PC-9 (cell line): ENCODE measurements at regions not wholly inside any gene's neighbourhood (a gene's known extent, or its start where the extent isn't known, plus 50 kb on each side); places are given as distances from the start of the nearest gene placed in this dataset.

ENCODE experiments used
- BruUV-seq: library from RNA; stranded (reverse); fragments of 400-500 nt; replicated peaks from 2 replicates; lab custom pipeline; 2021; lab: Mats Ljungman, UMichigan
- CTCF ChIA-PET: fragments of 300-600 bp; sonication (Branson Sonifier 250); formaldehyde crosslinking; loops from one replicate; lab custom pipeline; 2022; ENCODE audit warnings: antibody characterized with exemption; lab: Charles Lee
- POLR2A ChIA-PET: fragments of 300-600 bp; sonication (Branson Sonifier 250); formaldehyde crosslinking; loops from one replicate; lab custom pipeline; 2022; ENCODE audit warnings: antibody characterized with exemption; ENCODE audit not compliant: unreplicated experiment; lab: Charles Lee
- DNase-seq, 2 experiments: peaks; one replicate each; pipeline versions ENCODE4 v3.0.0 to v3.0.0-alpha.2; 2015 to 2022; ENCODE audit warnings: mixed read lengths in 1 of 2
- H2AFZ ChIP-seq: fragments of 200-600 bp; sonication (generic); 2 replicates; pipeline ENCODE4 v1.8.1; 2017; ENCODE audit warnings: antibody characterized with exemption
- H3F3A ChIP-seq: fragments of 200-600 bp; sonication (generic); 2 replicates; pipeline ENCODE4 v1.8.1; 2017; ENCODE audit warnings: antibody characterized with exemption, mild to moderate bottlenecking, low read depth; ENCODE audit not compliant: insufficient read depth
- H3K27ac ChIP-seq: fragments of 200-600 bp; sonication (generic); 2 replicates; pipeline ENCODE4 v1.6.1; 2016; ENCODE audit warnings: mixed run types
- H3K27me3 ChIP-seq: fragments of 200-600 bp; sonication (generic); 2 replicates; pipeline ENCODE4 v1.6.1; 2016; ENCODE audit warnings: low read depth, mixed run types; ENCODE audit not compliant: insufficient read depth
- H3K36me3 ChIP-seq: fragments of 200-600 bp; sonication (generic); 2 replicates; pipeline ENCODE4 v1.6.1; 2016; ENCODE audit warnings: low read depth, mixed run types
- H3K4me1 ChIP-seq: fragments of 200-600 bp; sonication (generic); replicated peaks from 2 replicates; pipeline ENCODE4 v1.6.1; 2016; ENCODE audit warnings: mixed run types; ENCODE audit not compliant: insufficient read depth
- H3K4me2 ChIP-seq: fragments of 200-600 bp; sonication (generic); 2 replicates; pipeline ENCODE4 v1.6.1; 2017; ENCODE audit warnings: mixed run types
- H3K4me3 ChIP-seq: fragments of 200-600 bp; sonication (generic); 2 replicates; pipeline ENCODE4 v1.6.1; 2016; ENCODE audit warnings: mixed run types
- H3K79me2 ChIP-seq: fragments of 200-600 bp; sonication (generic); 2 replicates; pipeline ENCODE4 v1.6.1; 2017; ENCODE audit warnings: low read depth, mixed run types
- H3K9me2 ChIP-seq: fragments of 200-600 bp; sonication (generic); 2 replicates; pipeline ENCODE4 v1.8.1; 2017; ENCODE audit warnings: mild to moderate bottlenecking; ENCODE audit not compliant: insufficient read depth
- H3K9me3 ChIP-seq: fragments of 200-600 bp; sonication (generic); 2 replicates; pipeline ENCODE4 v1.8.1; 2016; ENCODE audit warnings: low read depth; ENCODE audit not compliant: insufficient read depth
- H4K20me1 ChIP-seq: fragments of 200-600 bp; sonication (generic); 2 replicates; pipeline ENCODE4 v1.8.1; 2017; ENCODE audit not compliant: insufficient read depth
- EZH2 ChIP-seq: fragments of 200-600 bp; sonication (generic); IDR thresholded peaks from 2 replicates; pipeline ENCODE4 v1.8.0; 2017; ENCODE audit warnings: antibody characterized with exemption, low read depth
- intact Hi-C: fragments of 100-400 bp; cut with micrococcal nuclease; formaldehyde crosslinking; loops from one replicate; pipeline ENCODE4 v1.10.0; 2022; ENCODE audit not compliant: unreplicated experiment
- TF ChIP-seq, protein P1 (sequence below): fragments of 200-600 bp; sonication (generic); conservative IDR thresholded peaks from 2 replicates; pipeline ENCODE4 v1.6.1; 2017; ENCODE audit warnings: mixed run types, antibody characterized with exemption, mild to moderate bottlenecking, moderate library complexity

DNA sequence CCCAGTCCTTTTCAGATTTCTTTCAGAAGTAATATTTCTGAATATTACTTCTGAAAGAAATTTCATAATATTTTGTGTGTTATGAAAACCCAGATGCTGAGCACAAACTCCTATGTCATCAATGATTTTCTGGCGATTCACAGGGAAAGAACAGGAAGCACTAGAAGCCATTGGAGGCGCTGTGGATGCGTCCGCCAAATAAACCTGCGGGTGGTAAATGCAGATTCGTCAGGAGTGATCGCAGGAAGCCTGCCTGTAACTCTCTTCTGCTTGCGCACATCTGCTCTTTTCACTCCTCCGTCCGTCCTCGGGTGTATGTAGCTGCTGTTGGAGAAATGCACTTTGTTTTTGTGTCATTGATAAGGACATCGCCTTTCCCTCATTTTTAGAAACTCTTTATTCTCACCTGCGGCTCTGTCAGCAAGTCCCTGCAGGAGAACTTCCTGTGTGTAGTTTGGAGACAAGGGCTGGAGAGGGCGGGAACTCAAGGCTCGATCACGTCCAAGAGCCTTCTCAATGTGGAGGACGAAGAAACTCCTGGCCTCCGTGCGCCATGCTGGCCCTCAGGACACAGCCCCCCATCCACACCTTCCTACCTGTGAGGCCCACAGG, 483.8 kb downstream of the GALR1 start:
- no peaks in the 10 kb centered on the region for H3F3A ChIP-seq
- H3K79me2 ChIP-seq = no peaks in the 10 kb centered on the region
- ChIA-PET POLR2A (no interaction called here), CTCF (no interaction called here)
- TF ChIP-seq EZH2 = no peak
- TF ChIP-seq, protein P1, sequence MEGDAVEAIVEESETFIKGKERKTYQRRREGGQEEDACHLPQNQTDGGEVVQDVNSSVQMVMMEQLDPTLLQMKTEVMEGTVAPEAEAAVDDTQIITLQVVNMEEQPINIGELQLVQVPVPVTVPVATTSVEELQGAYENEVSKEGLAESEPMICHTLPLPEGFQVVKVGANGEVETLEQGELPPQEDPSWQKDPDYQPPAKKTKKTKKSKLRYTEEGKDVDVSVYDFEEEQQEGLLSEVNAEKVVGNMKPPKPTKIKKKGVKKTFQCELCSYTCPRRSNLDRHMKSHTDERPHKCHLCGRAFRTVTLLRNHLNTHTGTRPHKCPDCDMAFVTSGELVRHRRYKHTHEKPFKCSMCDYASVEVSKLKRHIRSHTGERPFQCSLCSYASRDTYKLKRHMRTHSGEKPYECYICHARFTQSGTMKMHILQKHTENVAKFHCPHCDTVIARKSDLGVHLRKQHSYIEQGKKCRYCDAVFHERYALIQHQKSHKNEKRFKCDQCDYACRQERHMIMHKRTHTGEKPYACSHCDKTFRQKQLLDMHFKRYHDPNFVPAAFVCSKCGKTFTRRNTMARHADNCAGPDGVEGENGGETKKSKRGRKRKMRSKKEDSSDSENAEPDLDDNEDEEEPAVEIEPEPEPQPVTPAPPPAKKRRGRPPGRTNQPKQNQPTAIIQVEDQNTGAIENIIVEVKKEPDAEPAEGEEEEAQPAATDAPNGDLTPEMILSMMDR = no peak
- H4K20me1 ChIP-seq = no peaks in the 10 kb centered on the region
- no peak overlapping the region for H2AFZ ChIP-seq
- H3K9me3 ChIP-seq = no peaks in the 10 kb centered on the region
- H3K4me1 ChIP-seq = no peaks in the 10 kb centered on the region
- intact Hi-C loops = no loop called here
- H3K4me2 ChIP-seq = no peak overlapping the region
- H3K9me2 ChIP-seq = no peaks in the 10 kb centered on the region
- no peak for DNase-seq
- H3K27ac ChIP-seq = no peak overlapping the region
- H3K36me3 ChIP-seq = no peaks in the 10 kb centered on the region
- H3K4me3 ChIP-seq = no peak overlapping the region
- BruUV-seq = no TSS peak
- H3K27me3 ChIP-seq = peaks cover 19% of the 10 kb centered on the region

GRCh38 chr18:77736842-77737241, 487.2 kb downstream of the GALR1 start:
- POLR2A ChIA-PET = no interaction called here

DNA sequence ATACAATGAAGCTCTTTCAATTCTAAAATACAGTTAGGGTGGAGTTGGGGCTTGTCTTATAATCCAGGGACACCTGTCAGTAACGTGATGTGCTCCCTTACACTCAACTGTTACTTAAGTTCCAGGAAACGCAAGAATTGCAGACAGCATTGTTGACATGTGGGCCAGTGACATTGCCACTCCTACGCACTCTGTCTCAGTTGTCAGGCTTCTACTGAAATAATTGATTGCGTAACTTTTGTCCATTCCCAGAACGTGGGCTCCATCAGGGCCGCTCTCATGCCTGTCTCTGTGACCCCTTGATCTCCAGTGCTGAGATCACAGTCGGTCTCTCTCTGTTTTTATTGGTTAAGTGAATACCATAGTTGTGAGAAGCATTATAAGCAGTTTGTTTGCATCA, 487.8 kb downstream of the GALR1 start:
- TF ChIP-seq, protein P1 = no peak
- no peak for TF ChIP-seq EZH2
- Histone ChIP-seq H3K9me2 (no peaks in the 10 kb centered on the region), H3K4me2 (no peak overlapping the region), H3K4me3 (no peak overlapping the region), H3K27me3 (peaks cover 20% of the 10 kb centered on the region), H3K4me1 (no peaks in the 10 kb centered on the region), H3K9me3 (no peaks in the 10 kb centered on the region), H3K27ac (no peak overlapping the region), H3K79me2 (no peaks in the 10 kb centered on the region), H3F3A (no peaks in the 10 kb centered on the region), H3K36me3 (no peaks in the 10 kb centered on the region), H4K20me1 (no peaks in the 10 kb centered on the region), H2AFZ (no peak overlapping the region)
- intact Hi-C loops = no loop called here
- POLR2A ChIA-PET = no interaction called here
- no TSS peak for BruUV-seq
- DNase-seq = no peak
- CTCF ChIA-PET = no interaction called here

More at GRCh38 chr18:77736842-77737241, 487.2 kb downstream of the GALR1 start:
- H3F3A ChIP-seq = no peaks in the 10 kb centered on the region
- no peak overlapping the region for H3K27ac ChIP-seq
- no peak overlapping the region for H2AFZ ChIP-seq
- no peaks in the 10 kb centered on the region for H3K36me3 ChIP-seq
- BruUV-seq = no TSS peak
- no peaks in the 10 kb centered on the region for H3K9me3 ChIP-seq
- no peak overlapping the region for H3K4me2 ChIP-seq
- H3K4me1 ChIP-seq = no peaks in the 10 kb centered on the region
- no peaks in the 10 kb centered on the region for H3K9me2 ChIP-seq
- CTCF ChIA-PET = no interaction called here
- DNase-seq = no peak
- TF ChIP-seq EZH2 = no peak
- TF ChIP-seq, protein P1 = no peak
- no peaks in the 10 kb centered on the region for H4K20me1 ChIP-seq
- peaks cover 22% of the 10 kb centered on the region for H3K27me3 ChIP-seq
- no peaks in the 10 kb centered on the region for H3K79me2 ChIP-seq
- H3K4me3 ChIP-seq = no peak overlapping the region
- intact Hi-C loops = no loop called here
